SJCRH30 (cell line): ENCODE measurements at regions not wholly inside any gene's neighbourhood (a gene's known extent, or its start where the extent isn't known, plus 50 kb on each side); places are given as distances from the start of the nearest gene placed in this dataset.
A peak's percentile ranks its signal among the peaks of the same experiment; 100 is the strongest.

Experiments
- DNase-seq, 2 experiments: peaks; one replicate each; pipeline ENCODE4 v3.0.0-alpha.2; 2015 to 2020
- H3K27ac ChIP-seq: fragments of 250-450 bp; sonication (Bioruptor Pico); 2 replicates; pipeline ENCODE4 v1.5.1; 2020; ENCODE audit warnings: mild to moderate bottlenecking, moderate library complexity
- H3K27me3 ChIP-seq: fragments of 250-450 bp; sonication (Bioruptor Pico); 2 replicates; pipeline ENCODE4 v1.5.1; 2020; ENCODE audit warnings: mild to moderate bottlenecking, moderate library complexity
- H3K36me3 ChIP-seq: fragments of 250-450 bp; sonication (Bioruptor Pico); 2 replicates; pipeline ENCODE4 v1.5.1; 2020; ENCODE audit warnings: mild to moderate bottlenecking, moderate library complexity
- H3K4me1 ChIP-seq: fragments of 250-450 bp; sonication (Bioruptor Pico); 2 replicates; pipeline ENCODE4 v1.5.1; 2020; ENCODE audit warnings: mild to moderate bottlenecking, moderate library complexity
- H3K4me3 ChIP-seq: fragments of 250-450 bp; sonication (Bioruptor Pico); 2 replicates; pipeline ENCODE4 v1.5.1; 2020; ENCODE audit warnings: mild to moderate bottlenecking, moderate library complexity
- H3K9me3 ChIP-seq: fragments of 250-450 bp; sonication (Bioruptor Pico); replicated peaks from 2 replicates; pipeline ENCODE4 v1.5.1; 2020; ENCODE audit warnings: mild to moderate bottlenecking, moderate library complexity

DNA sequence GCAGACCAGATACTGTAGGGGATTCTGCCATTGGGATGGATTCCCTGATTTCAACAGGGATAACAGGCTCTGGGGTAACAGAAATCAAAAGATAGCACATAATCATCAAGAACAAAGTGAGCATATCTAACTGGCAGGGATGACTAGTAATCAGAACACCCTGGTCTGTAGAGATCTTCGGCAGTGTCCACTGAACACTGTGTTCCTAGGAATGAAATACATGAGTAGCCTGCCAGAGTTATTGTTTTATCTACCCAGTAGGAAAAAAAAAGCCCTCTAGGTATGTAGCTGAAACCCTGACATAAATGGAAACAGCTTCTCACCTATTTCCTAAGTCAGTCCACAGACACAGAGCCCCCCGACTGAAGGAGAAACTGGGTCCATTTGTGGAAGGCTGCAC, 340.3 kb upstream of the ZNF385D start:
- Histone ChIP-seq H3K27me3 (no peaks in the 10 kb centered on the region; the same call in 1 of the 2 replicates), H3K9me3 (no peaks in the 10 kb centered on the region), H3K27ac (no peak overlapping the region), H3K36me3 (no peaks in the 10 kb centered on the region), H3K4me3 (no peak overlapping the region), H3K4me1 (no peaks in the 10 kb centered on the region)
- no peak for DNase-seq

DNA sequence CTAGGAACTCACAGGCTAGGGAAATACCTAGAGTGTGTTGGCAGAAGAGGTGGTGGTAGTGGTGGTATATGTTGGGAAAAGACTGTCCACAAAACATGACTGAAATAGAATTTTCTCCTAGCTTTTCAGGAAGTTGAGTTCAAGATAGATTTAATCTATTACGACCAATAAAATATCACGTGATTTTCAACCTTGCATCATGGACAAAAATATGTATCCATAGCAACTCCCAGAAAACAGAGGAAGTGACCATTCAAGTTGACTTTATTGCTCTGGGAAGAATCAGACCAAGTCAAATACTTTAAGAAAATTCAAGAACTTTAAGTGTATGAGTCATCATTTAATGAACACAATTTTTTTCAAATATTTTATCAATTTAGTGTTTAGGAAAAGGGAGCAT, 347.0 kb upstream of the ZNF385D start:
- DNase-seq, result no peak
- Histone ChIP-seq H3K4me1 (no peaks in the 10 kb centered on the region), H3K36me3 (no peaks in the 10 kb centered on the region), H3K9me3 (no peaks in the 10 kb centered on the region), H3K4me3 (no peak overlapping the region), H3K27me3 (no peaks in the 10 kb centered on the region), H3K27ac (no peak overlapping the region)

- no peak overlapping the region for H3K27ac ChIP-seq
- no peak overlapping the region for H3K4me3 ChIP-seq
- no peaks in the 10 kb centered on the region for H3K4me1 ChIP-seq
- no peaks in the 10 kb centered on the region for H3K9me3 ChIP-seq
- no peak for DNase-seq
- H3K36me3 ChIP-seq, result no peaks in the 10 kb centered on the region
- no peaks in the 10 kb centered on the region for H3K27me3 ChIP-seq
Observed at GRCh38 chr3:22101351-22101750, 350.3 kb upstream of the ZNF385D start.

GRCh38 chr3:22101811-22102210, 350.8 kb upstream of the ZNF385D start:
- H3K4me3 ChIP-seq, result no peak overlapping the region
- H3K9me3 ChIP-seq, result no peaks in the 10 kb centered on the region
- no peak for DNase-seq
- no peaks in the 10 kb centered on the region for H3K36me3 ChIP-seq
- no peaks in the 10 kb centered on the region for H3K4me1 ChIP-seq
- no peaks in the 10 kb centered on the region for H3K27me3 ChIP-seq
- no peak overlapping the region for H3K27ac ChIP-seq

GRCh38 chr3:22103423-22103822, 352.4 kb upstream of the ZNF385D start:
- DNase-seq, result no peak
- no peaks in the 10 kb centered on the region for H3K9me3 ChIP-seq
- no peaks in the 10 kb centered on the region for H3K27me3 ChIP-seq
- H3K4me3 ChIP-seq, result no peak overlapping the region
- H3K4me1 ChIP-seq, result no peaks in the 10 kb centered on the region
- no peak overlapping the region for H3K27ac ChIP-seq
- no peaks in the 10 kb centered on the region for H3K36me3 ChIP-seq

DNA sequence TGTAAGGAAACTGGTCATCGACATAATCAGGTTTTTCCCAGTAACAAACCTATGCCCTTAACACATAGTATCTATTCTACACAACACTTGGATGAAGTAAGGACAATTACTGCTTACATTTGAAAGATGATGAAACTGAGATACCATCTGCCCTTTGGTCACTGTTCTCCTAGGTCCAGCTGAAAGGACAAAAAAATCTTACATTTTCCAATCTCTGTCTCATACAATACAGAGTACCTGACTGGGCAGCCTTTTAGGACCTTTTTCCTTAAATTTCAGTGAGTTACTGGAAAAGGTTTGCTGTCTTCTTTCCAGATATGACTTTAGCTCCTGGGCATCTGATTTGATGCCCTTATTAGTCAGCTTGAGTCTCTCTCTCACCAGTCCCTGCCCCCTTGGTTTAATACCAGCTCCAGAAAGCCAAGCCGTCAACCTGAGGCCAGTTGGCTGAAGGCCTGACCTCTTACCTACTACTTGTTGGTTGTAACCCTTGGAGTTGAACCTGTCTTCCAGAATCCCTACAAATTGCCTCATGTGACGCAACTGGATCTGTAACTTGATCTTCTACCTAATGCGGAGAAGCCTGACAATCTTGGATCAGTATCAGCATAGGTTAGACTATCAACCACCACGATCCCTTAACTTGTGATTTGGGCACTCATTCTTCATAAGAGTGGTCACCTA, 355.3 kb upstream of the ZNF385D start:
- Histone ChIP-seq H3K27me3 (no peaks in the 10 kb centered on the region), H3K36me3 (no peaks in the 10 kb centered on the region), H3K4me3 (no peak overlapping the region), H3K9me3 (no peaks in the 10 kb centered on the region), H3K27ac (no peak overlapping the region), H3K4me1 (no peaks in the 10 kb centered on the region)
- DNase-seq, result no peak

DNA sequence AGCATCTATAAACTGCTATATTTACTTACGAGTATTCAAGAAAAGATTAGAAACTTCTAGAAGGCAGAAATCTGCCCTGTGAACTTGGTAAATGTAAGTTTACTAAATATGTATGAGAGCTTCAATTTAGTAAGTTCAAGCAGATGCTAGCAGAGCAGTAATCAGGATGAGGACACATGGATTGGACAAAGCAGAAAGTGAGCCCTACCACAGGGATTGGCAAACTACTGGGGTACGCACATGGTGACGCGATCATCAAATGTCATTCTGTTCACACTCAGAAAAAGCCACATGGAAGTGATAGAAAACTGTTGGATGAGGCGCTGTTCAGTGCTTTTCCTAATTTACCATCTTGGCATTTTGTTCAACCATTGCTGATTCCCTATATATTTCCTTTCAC, 360.2 kb upstream of the ZNF385D start:
- H3K4me3 ChIP-seq, result no peak overlapping the region
- H3K27me3 ChIP-seq, result no peaks in the 10 kb centered on the region
- no peaks in the 10 kb centered on the region for H3K4me1 ChIP-seq
- no peak for DNase-seq
- no peaks in the 10 kb centered on the region for H3K36me3 ChIP-seq
- no peaks in the 10 kb centered on the region for H3K9me3 ChIP-seq
- H3K27ac ChIP-seq, result no peak overlapping the region

GRCh38 chr3:22113453-22113852, 362.4 kb upstream of the ZNF385D start:
- H3K4me3 ChIP-seq, result no peak overlapping the region
- no peak for DNase-seq
- H3K9me3 ChIP-seq, result no peaks in the 10 kb centered on the region
- no peak overlapping the region for H3K27ac ChIP-seq
- no peaks in the 10 kb centered on the region for H3K4me1 ChIP-seq
- H3K27me3 ChIP-seq, result no peaks in the 10 kb centered on the region
- H3K36me3 ChIP-seq, result no peaks in the 10 kb centered on the region

DNA sequence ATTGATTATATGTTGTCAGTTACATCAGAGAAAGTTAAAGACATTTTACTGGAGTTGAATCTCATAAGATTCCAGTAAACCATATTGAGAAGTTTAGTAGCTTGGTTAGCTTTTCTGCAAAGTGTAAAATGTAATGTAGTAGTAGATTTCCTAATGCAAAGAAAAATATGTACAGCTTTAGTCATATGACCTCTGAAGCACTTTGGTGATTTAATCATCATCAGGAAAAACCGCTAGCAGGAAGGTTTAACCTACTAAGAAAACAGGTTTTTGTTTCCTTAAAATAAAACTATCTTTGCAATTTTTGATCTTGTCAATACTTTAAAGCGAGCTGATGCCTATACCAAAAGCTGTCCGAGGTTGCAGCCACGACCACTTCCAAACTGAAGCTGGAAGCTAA, 364.6 kb upstream of the ZNF385D start:
- H3K27me3 ChIP-seq, result no peaks in the 10 kb centered on the region
- DNase-seq, result no peak
- no peaks in the 10 kb centered on the region for H3K9me3 ChIP-seq
- H3K27ac ChIP-seq, result no peak overlapping the region
- H3K36me3 ChIP-seq, result no peaks in the 10 kb centered on the region
- H3K4me1 ChIP-seq, result no peaks in the 10 kb centered on the region
- no peak overlapping the region for H3K4me3 ChIP-seq

DNA sequence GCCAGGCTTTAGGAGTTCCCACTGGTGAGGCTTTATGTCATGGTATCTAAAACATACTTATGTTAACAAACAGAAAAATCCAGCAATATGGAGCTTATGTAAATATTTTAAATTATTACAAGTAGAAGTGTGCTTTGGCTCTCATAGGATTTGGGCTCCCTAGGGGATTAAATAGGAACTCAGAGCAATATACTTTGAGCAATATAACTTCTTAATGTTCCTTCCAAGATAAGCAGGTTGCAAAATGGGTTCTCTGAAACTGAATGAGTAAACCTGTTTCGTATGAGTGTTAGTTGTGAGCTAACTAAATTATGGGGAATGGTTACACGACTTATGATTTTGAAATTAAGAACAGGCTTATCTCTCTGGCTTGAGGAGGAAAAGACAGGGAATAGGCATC, 366.1 kb upstream of the ZNF385D start:
- Histone ChIP-seq H3K9me3 (no peaks in the 10 kb centered on the region), H3K27ac (no peak overlapping the region), H3K27me3 (no peaks in the 10 kb centered on the region), H3K36me3 (no peaks in the 10 kb centered on the region), H3K4me1 (no peaks in the 10 kb centered on the region), H3K4me3 (no peak overlapping the region)
- no peak for DNase-seq

DNA sequence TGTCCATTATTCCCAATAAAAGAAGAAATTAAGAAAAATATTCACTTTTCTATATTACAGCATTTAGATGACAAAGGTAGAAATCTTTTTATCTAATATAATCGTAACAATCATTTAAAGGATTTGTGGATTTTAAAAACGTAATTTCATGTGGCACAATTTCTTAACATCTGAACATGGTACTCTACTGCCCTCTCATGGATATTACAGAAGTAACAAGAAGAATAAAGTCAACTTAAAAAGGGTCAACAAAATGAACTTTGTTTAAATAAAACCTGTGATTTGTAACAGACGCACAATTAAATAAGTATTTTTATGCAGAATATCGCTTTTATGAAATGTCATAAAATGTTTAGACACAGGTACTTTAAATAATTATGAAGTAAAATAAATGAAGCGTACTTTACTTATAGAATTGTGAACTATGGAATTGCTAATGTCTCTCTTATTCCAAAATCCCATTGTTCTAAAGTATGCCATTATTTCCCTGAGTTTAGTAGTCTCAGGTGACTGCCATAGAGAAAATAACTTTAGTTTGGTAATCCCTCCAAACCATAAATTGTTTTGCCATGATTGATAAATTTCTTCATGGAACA, 366.8 kb upstream of the ZNF385D start:
- Histone ChIP-seq H3K36me3 (no peaks in the 10 kb centered on the region), H3K27me3 (no peaks in the 10 kb centered on the region), H3K4me1 (no peaks in the 10 kb centered on the region), H3K9me3 (no peaks in the 10 kb centered on the region), H3K4me3 (no peak overlapping the region), H3K27ac (no peak overlapping the region)
- DNase-seq, result peak in 1 of 2 experiments; percentile 70

GRCh38 chr3:22118542-22118941, 367.5 kb upstream of the ZNF385D start:
- no peak for DNase-seq
- H3K27me3 ChIP-seq, result no peaks in the 10 kb centered on the region
- no peak overlapping the region for H3K27ac ChIP-seq
- no peaks in the 10 kb centered on the region for H3K9me3 ChIP-seq
- no peaks in the 10 kb centered on the region for H3K4me1 ChIP-seq
- no peak overlapping the region for H3K4me3 ChIP-seq
- H3K36me3 ChIP-seq, result no peaks in the 10 kb centered on the region

DNA sequence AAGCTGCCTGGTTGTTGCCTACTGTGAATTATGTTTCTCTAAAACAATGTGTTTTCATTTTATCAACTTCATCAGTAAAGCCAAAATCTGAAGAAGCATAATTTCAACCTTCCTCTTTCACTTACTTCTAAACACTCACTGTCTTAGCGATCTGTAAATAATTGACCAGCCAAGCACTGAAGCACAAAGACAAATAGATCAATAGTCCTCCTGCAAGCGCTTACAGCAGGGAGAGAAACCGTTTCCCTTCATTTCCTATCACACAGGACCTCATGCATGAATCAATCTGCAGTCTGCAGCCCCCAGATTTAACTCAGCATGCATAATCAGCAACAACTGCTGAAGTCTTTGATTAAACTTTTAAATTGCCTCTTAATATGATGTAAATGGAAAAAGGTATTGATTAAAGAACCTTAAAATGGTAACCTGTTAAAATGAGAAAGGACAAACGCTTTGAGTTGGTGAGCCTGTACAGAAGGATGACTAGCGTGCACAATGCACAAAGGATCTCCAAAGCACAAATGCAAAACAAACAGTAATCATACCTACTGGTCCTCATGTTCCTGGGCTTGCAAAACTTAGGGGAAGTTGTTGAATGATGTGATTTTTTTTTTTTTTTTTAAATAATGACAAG, 370.2 kb upstream of the ZNF385D start:
- Histone ChIP-seq H3K27ac (no peak overlapping the region), H3K27me3 (no peaks in the 10 kb centered on the region), H3K36me3 (no peaks in the 10 kb centered on the region), H3K4me3 (no peak overlapping the region), H3K9me3 (no peaks in the 10 kb centered on the region), H3K4me1 (no peaks in the 10 kb centered on the region)
- DNase-seq, result no peak

- Histone ChIP-seq H3K4me1 (no peaks in the 10 kb centered on the region), H3K4me3 (no peak overlapping the region), H3K27me3 (no peaks in the 10 kb centered on the region), H3K27ac (no peak overlapping the region), H3K36me3 (no peaks in the 10 kb centered on the region), H3K9me3 (no peaks in the 10 kb centered on the region)
- DNase-seq, result no peak
Observed at GRCh38 chr3:22122567-22122966, 371.6 kb upstream of the ZNF385D start.

- H3K27ac ChIP-seq, result no peak overlapping the region
- no peaks in the 10 kb centered on the region for H3K4me1 ChIP-seq
- no peak for DNase-seq
- H3K4me3 ChIP-seq, result no peak overlapping the region
- H3K36me3 ChIP-seq, result no peaks in the 10 kb centered on the region
- H3K27me3 ChIP-seq, result no peaks in the 10 kb centered on the region
- H3K9me3 ChIP-seq, result no peaks in the 10 kb centered on the region
Observed at GRCh38 chr3:22129101-22129500, 378.1 kb upstream of the ZNF385D start.

GRCh38 chr3:22141769-22142168, 390.8 kb upstream of the ZNF385D start:
- Histone ChIP-seq H3K4me1 (no peaks in the 10 kb centered on the region), H3K27ac (no peak overlapping the region), H3K36me3 (no peaks in the 10 kb centered on the region), H3K9me3 (no peaks in the 10 kb centered on the region), H3K4me3 (no peak overlapping the region), H3K27me3 (peaks cover 1% of the 10 kb centered on the region; the same call in 1 of the 2 replicates)
- DNase-seq, result no peak
